Panc1 (cell line): ENCODE measurements at regions not wholly inside any gene's neighbourhood (a gene's known extent, or its start where the extent isn't known, plus 50 kb on each side); places are given as distances from the start of the nearest gene placed in this dataset.

Source experiments
- CTCF ChIP-seq: fragments of 450-650 bp; IDR thresholded peaks from 2 replicates; pipeline ENCODE4 v1.5.1; 2017; ENCODE audit warnings: mild to moderate bottlenecking
- POLR2AphosphoS5 ChIP-seq: IDR thresholded peaks from 2 replicates; pipeline ENCODE4 v1.6.1; 2012; ENCODE audit warnings: mild to moderate bottlenecking, low read depth, low read length, moderate library complexity
- REST ChIP-seq, 2 experiments: IDR thresholded peaks; 2 replicates each; pipeline ENCODE4 v1.6.1; 2011 to 2012; ENCODE audit warnings: low read depth in 2 of 2, control low read depth in 1 of 2, low read length in 1 of 2, mild to moderate bottlenecking in 1 of 2, moderate library complexity in 1 of 2; ENCODE audit not compliant: insufficient read depth in 1 of 2
- SIN3A ChIP-seq: IDR thresholded peaks from 2 replicates; pipeline ENCODE4 v1.6.1; 2012; ENCODE audit warnings: low read depth, mild to moderate bottlenecking, low read length, moderate library complexity, borderline replicate concordance; ENCODE audit not compliant: insufficient read depth
- TCF7L2 ChIP-seq: IDR thresholded peaks from 2 replicates; pipeline ENCODE4 v1.6.1; 2011; ENCODE audit warnings: mild to moderate bottlenecking, low read depth, low read length, inconsistent platforms

GRCh38 chr13:81565849-81566248 lies 1224.9 kb upstream of the SPRY2 start:
- TF ChIP-seq CTCF (no peak), POLR2AphosphoS5 (no peak), TCF7L2 (no peak), SIN3A (no peak), REST (IDR thresholded peaks at IDR 0.05; ENCODE audit: insufficient read depth in 1 of 2, low read depth in 2 of 2, low read length in 1 of 2) (no peak)
